ENCODE measurements at regions not wholly inside any gene's neighbourhood (a gene's known extent, or its start where the extent isn't known, plus 50 kb on each side); places are given as distances from the start of the nearest gene placed in this dataset.
"Not testable (repeated sequence)": the region's sequence is repeated elsewhere in the genome, so short reads cannot be mapped to it uniquely, and the experiment has no call there.

DNA sequence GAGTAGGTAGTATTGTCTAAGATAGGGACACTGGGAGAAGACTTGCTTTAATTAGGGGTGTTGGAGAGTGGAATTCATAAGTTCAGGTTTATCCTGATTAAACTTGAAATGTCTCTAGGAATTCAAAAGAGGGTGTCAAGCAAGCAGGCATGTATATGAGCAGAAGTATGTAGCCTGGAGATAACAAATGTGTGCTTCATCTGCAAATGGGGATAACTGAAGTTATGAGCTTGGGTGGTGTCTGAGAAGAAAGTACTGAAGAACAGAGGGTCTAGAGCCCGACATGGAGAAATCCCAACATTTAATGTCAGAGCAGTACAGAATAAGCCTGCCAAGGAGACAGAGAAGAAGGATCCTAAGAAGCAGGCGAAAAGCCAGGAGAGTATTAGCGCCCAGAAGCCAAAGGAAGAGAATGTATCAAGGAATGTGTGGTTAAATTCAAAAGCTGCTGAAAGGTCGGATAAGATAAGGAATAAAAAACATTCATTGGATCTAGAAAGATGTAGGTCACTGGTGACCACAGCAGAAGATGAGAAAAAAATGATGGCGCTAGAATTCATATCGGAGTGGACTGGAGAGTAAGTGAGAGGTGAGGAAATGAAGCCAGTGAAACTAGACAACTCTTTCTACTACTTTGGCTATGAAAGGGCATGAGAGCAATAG lies 401.5 kb upstream of the PIK3R1 start:
- no peak for DNase-seq (ENCODE audit: low read depth)

DNA sequence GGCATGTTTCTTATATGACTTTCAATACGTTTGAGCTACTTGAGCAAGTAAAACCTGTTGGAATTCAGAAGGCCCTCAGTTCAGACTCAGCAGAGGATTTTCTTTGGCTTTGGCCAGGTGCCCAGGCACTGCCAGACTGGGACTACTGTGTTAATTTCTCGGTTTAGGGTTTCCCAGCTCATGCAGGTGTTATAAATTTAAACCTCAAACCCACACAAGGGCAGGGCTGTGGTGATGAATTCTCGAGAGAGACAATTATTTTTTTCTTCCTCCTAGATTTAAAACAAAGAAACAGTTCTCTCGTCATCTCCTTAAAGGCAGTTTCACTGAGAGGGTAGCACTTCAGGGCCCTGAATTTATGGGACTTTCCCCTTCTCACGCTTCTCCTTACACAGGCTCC lies 406.0 kb upstream of the PIK3R1 start:
- no peak for DNase-seq (ENCODE audit: low read depth)

- DNase-seq (ENCODE audit: low read depth): no peak
These were observed 407.2 kb upstream of the PIK3R1 start for GRCh38 chr5:67808340-67808739.

DNA sequence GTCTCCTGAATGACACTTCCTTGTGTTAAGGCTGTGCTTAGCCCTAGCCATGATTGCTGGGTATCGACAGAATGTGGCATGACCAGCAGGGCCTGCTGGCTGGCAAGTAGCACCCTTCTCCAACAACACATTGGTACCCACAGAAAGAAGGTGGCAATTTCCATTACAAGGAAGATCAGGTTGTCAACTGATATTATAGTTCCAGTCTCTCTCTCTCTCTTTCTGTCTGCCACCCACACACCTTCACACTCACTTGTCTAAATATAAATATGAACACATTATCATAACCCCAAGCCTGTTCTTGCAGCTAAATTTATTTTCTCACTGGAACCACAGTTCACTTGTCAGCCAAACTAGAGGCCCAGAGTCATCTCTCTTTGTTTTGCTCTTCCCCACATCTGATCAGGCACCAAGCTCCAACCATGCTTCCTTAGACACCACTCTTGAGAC lies 408.1 kb upstream of the PIK3R1 start:
- DNase-seq (ENCODE audit: low read depth): no peak

GRCh38 chr5:67806654-67807438 lies 408.7 kb upstream of the PIK3R1 start:
- no peak for DNase-seq (ENCODE audit: low read depth)

- DNase-seq (ENCODE audit: low read depth): no peak
These were observed 409.7 kb upstream of the PIK3R1 start for GRCh38 chr5:67805666-67806348.

- no peak for DNase-seq (ENCODE audit: low read depth)
These were observed 412.8 kb upstream of the PIK3R1 start for GRCh38 chr5:67802766-67803165.

GRCh38 chr5:67799732-67800234 lies 415.8 kb upstream of the PIK3R1 start:
- no peak for DNase-seq (ENCODE audit: low read depth)

GRCh38 chr5:67798470-67798869 lies 417.1 kb upstream of the PIK3R1 start:
- not testable (repeated sequence) for DNase-seq (ENCODE audit: low read depth)

- no peak for DNase-seq (ENCODE audit: low read depth)
These were observed 419.6 kb upstream of the PIK3R1 start for GRCh38 chr5:67795781-67796477.

GRCh38 chr5:67793966-67794365 lies 421.6 kb upstream of the PIK3R1 start:
- no peak for DNase-seq (ENCODE audit: low read depth)

- DNase-seq (ENCODE audit: low read depth): no peak
These were observed 422.1 kb upstream of the PIK3R1 start for GRCh38 chr5:67793418-67793817.

GRCh38 chr5:67792891-67793290 lies 422.7 kb upstream of the PIK3R1 start:
- no peak for DNase-seq (ENCODE audit: low read depth)

GRCh38 chr5:67790390-67790789 lies 425.2 kb upstream of the PIK3R1 start:
- no peak for DNase-seq (ENCODE audit: low read depth)

- DNase-seq (ENCODE audit: low read depth): not testable (repeated sequence)
These were observed 435.5 kb upstream of the PIK3R1 start for GRCh38 chr5:67779893-67780623.

GRCh38 chr5:67774786-67775185 lies 440.8 kb upstream of the PIK3R1 start:
- no peak for DNase-seq (ENCODE audit: low read depth)

DNA sequence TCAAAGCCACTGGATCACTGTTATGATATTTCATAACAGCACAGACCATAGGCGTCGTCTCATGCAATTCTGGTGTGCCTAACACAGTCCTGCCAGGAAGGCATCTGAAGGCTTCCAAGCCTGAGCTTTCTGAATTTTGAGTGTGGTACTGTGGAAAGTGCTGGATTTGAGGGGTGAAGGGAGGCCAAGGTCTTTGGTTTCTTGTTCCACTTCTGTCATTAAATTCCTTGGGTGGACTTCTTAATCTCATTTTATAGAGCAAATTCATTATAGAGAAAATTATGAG lies 441.3 kb upstream of the PIK3R1 start:
- DNase-seq (ENCODE audit: low read depth): no peak

GRCh38 chr5:67773411-67774266 lies 441.9 kb upstream of the PIK3R1 start:
- peak; percentile 18 for DNase-seq (ENCODE audit: low read depth)

DNA sequence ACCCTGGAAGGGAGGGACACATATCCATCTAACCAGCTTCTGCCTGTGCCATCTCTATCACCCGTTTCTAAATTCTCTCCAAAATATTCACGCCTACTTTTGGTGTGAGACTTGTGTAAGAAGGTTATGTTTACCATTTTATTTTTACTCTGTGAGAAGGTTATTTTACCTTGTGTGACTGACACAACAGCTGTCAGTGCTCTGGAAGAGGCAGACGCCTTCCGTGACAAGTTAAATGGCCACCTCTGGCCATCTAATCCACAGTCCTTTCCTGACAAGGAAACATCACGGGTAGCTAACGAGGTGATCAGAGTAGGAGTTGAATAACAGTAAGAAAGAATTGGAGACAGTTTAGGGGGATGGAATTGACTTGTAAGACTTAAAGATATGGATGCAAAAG lies 443.8 kb upstream of the PIK3R1 start:
- DNase-seq (ENCODE audit: low read depth): no peak

GRCh38 chr5:67771221-67771620 lies 444.3 kb upstream of the PIK3R1 start:
- no peak for DNase-seq (ENCODE audit: low read depth)
